ENCODE measurements at regions not wholly inside any gene's neighbourhood (a gene's known extent, or its start where the extent isn't known, plus 50 kb on each side); places are given as distances from the start of the nearest gene placed in this dataset.

GRCh38 chr3:83953417-83954089, 1005.2 kb upstream of the CADM2 start:
- H3K9ac ChIP-seq (ENCODE audit: low read length), result no peak overlapping the region
- no peak overlapping the region for H3K4me2 ChIP-seq (ENCODE audit: low read length)
- no peaks in the 10 kb centered on the region for H3K9me2 ChIP-seq (ENCODE audit: insufficient read depth)
- H2AFZ ChIP-seq (ENCODE audit: low read depth, low read length, poor library complexity, severe bottlenecking), result no peak overlapping the region
- no peaks in the 10 kb centered on the region for H3K4me1 ChIP-seq (ENCODE audit: control insufficient read depth in 1 of 2, insufficient read depth in 2 of 2, low read length in 2 of 2)
- no peak overlapping the region for H3K4me3 ChIP-seq (replicated peaks in 1 of 2; ENCODE audit: low read depth in 1 of 2, low read length in 2 of 2)
- POLR2A ChIA-PET, result no interaction called here
- intact Hi-C loops (cut with micrococcal nuclease), result no loop called here
- no peaks in the 10 kb centered on the region for H3K27me3 ChIP-seq (ENCODE audit: insufficient read depth, low read length)
- H3K36me3 ChIP-seq (ENCODE audit: control insufficient read depth in 1 of 2, insufficient read depth in 2 of 2, low read length in 2 of 2), result no peaks in the 10 kb centered on the region
- CTCF ChIA-PET, result no interaction called here
- BruUV-seq (replicated peaks), result no TSS peak
- H3K9me3 ChIP-seq (ENCODE audit: control insufficient read depth in 1 of 2, insufficient read depth in 1 of 2, low read depth in 1 of 2, low read length in 2 of 2), result peaks cover 13 to 24% of the 10 kb centered on the region in 2 experiments; a peak in 2 of 4 replicates
- ATAC-seq (no peak), DNase-seq (ENCODE audit: low read depth, low spot score) (no peak)
- no peaks in the 10 kb centered on the region for H4K20me1 ChIP-seq (ENCODE audit: insufficient read depth)
- no peak for TF ChIP-seq EZH2 (IDR thresholded peaks at IDR 0.05)
- no peaks in the 10 kb centered on the region for H3K79me2 ChIP-seq (ENCODE audit: insufficient read depth, low read length)
- RAD21 ChIA-PET (ENCODE audit: low non-redundant PET in 1 of 2, low total read pairs in 2 of 2, uncharacterized antibody in 2 of 2, unreplicated experiment in 2 of 2), result no interaction called here
- H3K27ac ChIP-seq (ENCODE audit: low read depth, low read length), result no peak overlapping the region

- no peaks in the 10 kb centered on the region for H3K79me2 ChIP-seq (ENCODE audit: insufficient read depth, low read length)
- ChIA-PET RAD21 (ENCODE audit: low non-redundant PET in 1 of 2, low total read pairs in 2 of 2, uncharacterized antibody in 2 of 2, unreplicated experiment in 2 of 2) (no interaction called here), CTCF (no interaction called here), POLR2A (no interaction called here)
- H3K4me1 ChIP-seq (ENCODE audit: control insufficient read depth in 1 of 2, insufficient read depth in 2 of 2, low read length in 2 of 2), result no peaks in the 10 kb centered on the region
- H4K20me1 ChIP-seq (ENCODE audit: insufficient read depth), result no peaks in the 10 kb centered on the region
- no peak overlapping the region for H3K9ac ChIP-seq (ENCODE audit: low read length)
- peaks cover 13 to 21% of the 10 kb centered on the region in 2 experiments; a peak in 2 of 4 replicates for H3K9me3 ChIP-seq (ENCODE audit: control insufficient read depth in 1 of 2, insufficient read depth in 1 of 2, low read depth in 1 of 2, low read length in 2 of 2)
- H3K27me3 ChIP-seq (ENCODE audit: insufficient read depth, low read length), result no peaks in the 10 kb centered on the region
- no peak overlapping the region for H3K4me2 ChIP-seq (ENCODE audit: low read length)
- BruUV-seq (replicated peaks), result no TSS peak
- TF ChIP-seq ZFX (IDR thresholded peaks at IDR 0.05) (no peak), SIN3A (IDR thresholded peaks at IDR 0.05; ENCODE audit: low read depth) (no peak), EGR1 (IDR thresholded peaks at IDR 0.05; ENCODE audit: low read depth) (no peak), CEBPB (IDR thresholded peaks at IDR 0.05; ENCODE audit: low read depth) (no peak), FOSL1 (IDR thresholded peaks at IDR 0.05; ENCODE audit: low read depth) (no peak), ZBTB33 (IDR thresholded peaks at IDR 0.05; ENCODE audit: extremely low read depth, insufficient replicate concordance, low read length) (no peak), RAD21 (IDR thresholded peaks at IDR 0.05; ENCODE audit: low read depth) (no peak), EZH2phosphoT487 (IDR thresholded peaks at IDR 0.05; ENCODE audit: borderline replicate concordance) (no peak), YY1 (IDR thresholded peaks at IDR 0.05; ENCODE audit: extremely low read depth, insufficient replicate concordance, low read depth, low read length) (no peak), REST (IDR thresholded peaks at IDR 0.05; ENCODE audit: low read depth) (no peak)
- H3K36me3 ChIP-seq (ENCODE audit: control insufficient read depth in 1 of 2, insufficient read depth in 2 of 2, low read length in 2 of 2), result no peaks in the 10 kb centered on the region
- H3K9me2 ChIP-seq (ENCODE audit: insufficient read depth), result no peaks in the 10 kb centered on the region
- no peak overlapping the region for H2AFZ ChIP-seq (ENCODE audit: low read depth, low read length, poor library complexity, severe bottlenecking)
- H3K27ac ChIP-seq (ENCODE audit: low read depth, low read length), result no peak overlapping the region
- H3K4me3 ChIP-seq (replicated peaks in 1 of 2; ENCODE audit: low read depth in 1 of 2, low read length in 2 of 2), result no peak overlapping the region
- DNase-seq (ENCODE audit: low read depth, low spot score) (no peak), ATAC-seq (no peak)
- intact Hi-C loops (cut with micrococcal nuclease), result no loop called here
These were observed 1002.4 kb upstream of the CADM2 start for GRCh38 chr3:83956431-83956830.
